ENCODE measurements at regions not wholly inside any gene's neighbourhood (a gene's known extent, or its start where the extent isn't known, plus 50 kb on each side); places are given as distances from the start of the nearest gene placed in this dataset.

DNA sequence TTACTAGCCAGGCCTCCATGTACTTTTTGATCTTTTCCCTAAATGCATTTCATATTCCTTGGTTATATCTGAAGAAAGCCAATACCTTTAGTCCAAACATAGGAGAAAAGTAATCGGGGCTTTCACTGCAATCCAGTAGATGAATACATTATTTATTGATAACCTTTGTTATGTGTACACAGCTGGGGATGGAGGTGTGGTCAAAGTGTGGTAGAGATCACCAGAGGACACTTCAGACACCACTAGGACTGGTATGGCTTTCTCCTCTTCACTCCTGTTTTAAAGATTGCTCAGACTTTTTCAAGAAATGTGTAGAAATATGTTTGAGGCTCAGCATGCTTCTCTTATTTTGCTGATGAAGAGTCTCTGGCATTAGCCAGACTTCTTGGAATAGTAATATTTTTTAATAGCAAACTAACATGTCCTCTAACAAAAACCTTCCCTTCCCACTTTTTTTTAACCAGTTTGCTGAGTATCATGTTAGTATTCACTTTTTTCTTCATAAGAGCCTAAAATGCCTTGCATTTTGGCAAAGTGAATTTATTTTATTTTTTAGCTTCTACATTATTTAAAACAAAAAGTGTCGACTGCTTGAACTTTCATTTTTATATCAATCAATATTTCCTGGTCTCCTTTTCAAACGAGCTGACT lies 65.6 kb upstream of the MBNL1 start:
- Histone ChIP-seq H3K4me3 (ENCODE audit: low read length in 2 of 2) (peak overlapping the region; percentile 66 to 70), H3K9ac (ENCODE audit: low read length in 2 of 2) (peak overlapping the region; percentile 63 to 69), H3K36me3 (ENCODE audit: control insufficient read depth in 2 of 2, insufficient read depth in 2 of 2, low read length in 2 of 2) (no peaks in the 10 kb centered on the region), H3K9me3 (ENCODE audit: control insufficient read depth in 2 of 2, low read length in 2 of 2) (no peaks in the 10 kb centered on the region), H3K27ac (ENCODE audit: low read length) (peak overlapping the region; percentile 70), H3K4me1 (ENCODE audit: control insufficient read depth, insufficient read depth, low read length) (peaks cover 16% of the 10 kb centered on the region), H3K27me3 (ENCODE audit: control insufficient read depth in 1 of 2, insufficient read depth in 2 of 2, low read length in 2 of 2) (no peaks in the 10 kb centered on the region)

- H3K27ac ChIP-seq (ENCODE audit: low read length) = peak overlapping the region; percentile 70
- H3K27me3 ChIP-seq (ENCODE audit: control insufficient read depth in 1 of 2, insufficient read depth in 2 of 2, low read length in 2 of 2) = no peaks in the 10 kb centered on the region
- H3K36me3 ChIP-seq (ENCODE audit: control insufficient read depth in 2 of 2, insufficient read depth in 2 of 2, low read length in 2 of 2) = no peaks in the 10 kb centered on the region
- peak overlapping the region; percentile 66 to 70 for H3K4me3 ChIP-seq (ENCODE audit: low read length in 2 of 2)
- H3K9me3 ChIP-seq (ENCODE audit: control insufficient read depth in 2 of 2, low read length in 2 of 2) = no peaks in the 10 kb centered on the region
- peak overlapping the region; percentile 63 to 69 for H3K9ac ChIP-seq (ENCODE audit: low read length in 2 of 2)
- peaks cover 11% of the 10 kb centered on the region for H3K4me1 ChIP-seq (ENCODE audit: control insufficient read depth, insufficient read depth, low read length)
Observed at GRCh38 chr3:152203652-152204051, 65.1 kb upstream of the MBNL1 start.

- Histone ChIP-seq H3K36me3 (ENCODE audit: control insufficient read depth in 2 of 2, insufficient read depth in 2 of 2, low read length in 2 of 2) (no peaks in the 10 kb centered on the region), H3K4me1 (ENCODE audit: control insufficient read depth, insufficient read depth, low read length) (peaks cover 9% of the 10 kb centered on the region), H3K9ac (ENCODE audit: low read length in 2 of 2) (peak overlapping the region; percentile 63 to 69), H3K4me3 (ENCODE audit: low read length in 2 of 2) (peak overlapping the region; percentile 66 to 70), H3K9me3 (ENCODE audit: control insufficient read depth in 2 of 2, low read length in 2 of 2) (no peaks in the 10 kb centered on the region), H3K27me3 (ENCODE audit: control insufficient read depth in 1 of 2, insufficient read depth in 2 of 2, low read length in 2 of 2) (no peaks in the 10 kb centered on the region), H3K27ac (ENCODE audit: low read length) (peak overlapping the region; percentile 70)
Observed at GRCh38 chr3:152204218-152204617, 64.5 kb upstream of the MBNL1 start.

- Histone ChIP-seq H3K4me1 (ENCODE audit: control insufficient read depth, insufficient read depth, low read length) (peaks cover 7% of the 10 kb centered on the region), H3K9me3 (ENCODE audit: control insufficient read depth in 2 of 2, low read length in 2 of 2) (no peaks in the 10 kb centered on the region), H3K36me3 (ENCODE audit: control insufficient read depth in 2 of 2, insufficient read depth in 2 of 2, low read length in 2 of 2) (no peaks in the 10 kb centered on the region), H3K27me3 (ENCODE audit: control insufficient read depth in 1 of 2, insufficient read depth in 2 of 2, low read length in 2 of 2) (no peaks in the 10 kb centered on the region), H3K27ac (ENCODE audit: low read length) (peak overlapping the region; percentile 70), H3K9ac (ENCODE audit: low read length in 2 of 2) (peak overlapping the region; percentile 63 to 69), H3K4me3 (ENCODE audit: low read length in 2 of 2) (peak overlapping the region; percentile 66 to 78)
Observed at GRCh38 chr3:152205097-152205593, 63.6 kb upstream of the MBNL1 start.

DNA sequence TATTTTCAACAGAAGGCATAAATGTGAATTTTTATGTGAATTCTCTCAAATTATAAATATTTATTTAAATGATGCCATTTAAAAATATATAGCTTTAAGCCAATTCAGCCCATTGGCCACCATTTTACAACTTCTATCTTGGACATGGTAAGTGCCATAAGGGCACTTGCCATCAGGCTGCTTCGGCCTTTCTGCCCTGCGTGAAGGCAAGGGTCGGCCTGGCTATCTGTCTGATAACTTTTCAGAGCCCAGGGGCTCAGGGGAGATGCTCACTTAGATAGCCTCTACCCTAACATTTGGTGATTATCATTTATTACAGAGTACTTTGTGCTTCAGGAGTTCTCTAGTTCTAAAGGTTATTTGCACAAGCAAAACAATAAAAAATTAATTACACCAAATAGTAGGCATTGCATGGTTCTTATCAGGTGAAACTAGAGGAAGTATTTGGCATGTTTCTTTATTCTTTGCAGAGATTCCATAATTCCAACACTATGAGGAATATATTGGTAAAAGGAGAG lies 62.4 kb upstream of the MBNL1 start:
- no peaks in the 10 kb centered on the region for H3K27me3 ChIP-seq (ENCODE audit: control insufficient read depth in 1 of 2, insufficient read depth in 2 of 2, low read length in 2 of 2)
- no peaks in the 10 kb centered on the region for H3K9me3 ChIP-seq (ENCODE audit: control insufficient read depth in 2 of 2, low read length in 2 of 2)
- no peaks in the 10 kb centered on the region for H3K36me3 ChIP-seq (ENCODE audit: control insufficient read depth in 2 of 2, insufficient read depth in 2 of 2, low read length in 2 of 2)
- H3K4me1 ChIP-seq (ENCODE audit: control insufficient read depth, insufficient read depth, low read length) = peaks cover 7% of the 10 kb centered on the region
- H3K9ac ChIP-seq (ENCODE audit: low read length in 2 of 2) = peak overlapping the region in 1 of 2 donors; percentile 63
- peak overlapping the region; percentile 70 for H3K27ac ChIP-seq (ENCODE audit: low read length)
- peak overlapping the region in 1 of 2 donors; percentile 5 for H3K4me3 ChIP-seq (ENCODE audit: low read length in 2 of 2)

DNA sequence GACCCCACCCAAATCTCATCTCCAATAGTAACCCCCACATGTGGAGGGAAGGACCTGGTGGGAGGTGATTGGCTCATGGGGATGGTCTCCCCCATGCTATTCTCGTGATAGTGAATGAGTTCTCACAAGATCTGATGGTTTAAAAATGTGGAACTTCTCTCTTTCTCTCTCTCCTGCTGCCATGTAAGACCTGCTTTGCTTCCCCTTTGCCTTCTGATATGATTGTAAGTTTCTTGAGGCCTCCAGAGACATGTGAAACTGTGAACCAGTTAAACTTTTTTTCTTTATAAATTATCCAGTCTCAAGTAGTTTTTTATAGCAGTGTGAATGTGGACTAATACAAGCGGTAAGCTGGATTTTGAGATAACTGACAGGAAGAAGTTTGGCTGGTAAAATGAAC lies 60.3 kb upstream of the MBNL1 start:
- no peaks in the 10 kb centered on the region for H3K9me3 ChIP-seq (ENCODE audit: control insufficient read depth in 2 of 2, low read length in 2 of 2)
- H3K36me3 ChIP-seq (ENCODE audit: control insufficient read depth in 2 of 2, insufficient read depth in 2 of 2, low read length in 2 of 2) = no peaks in the 10 kb centered on the region
- H3K4me3 ChIP-seq (ENCODE audit: low read length in 2 of 2) = no peak overlapping the region
- H3K27ac ChIP-seq (ENCODE audit: low read length) = no peak overlapping the region
- H3K4me1 ChIP-seq (ENCODE audit: control insufficient read depth, insufficient read depth, low read length) = peaks cover 2% of the 10 kb centered on the region
- no peak overlapping the region for H3K9ac ChIP-seq (ENCODE audit: low read length in 2 of 2)
- no peaks in the 10 kb centered on the region for H3K27me3 ChIP-seq (ENCODE audit: control insufficient read depth in 1 of 2, insufficient read depth in 2 of 2, low read length in 2 of 2)

DNA sequence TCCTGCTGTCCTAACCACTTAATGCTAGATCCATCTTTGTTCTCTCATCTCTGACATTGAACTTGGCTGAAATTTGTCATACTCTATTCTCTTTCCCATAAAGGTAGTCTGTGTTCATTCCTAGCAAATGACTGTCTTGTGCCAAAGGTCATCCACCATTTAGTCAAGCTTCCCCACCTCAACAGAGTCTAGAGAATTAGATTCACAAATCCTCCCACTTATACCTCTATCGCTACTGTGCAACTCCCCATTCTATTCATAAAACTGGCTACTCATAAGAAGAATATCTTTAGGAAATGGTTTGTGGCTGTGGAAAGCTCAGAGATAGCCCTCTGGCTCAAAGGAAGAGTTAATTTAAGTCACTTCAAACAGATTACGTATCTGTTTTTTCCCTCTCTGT lies 59.7 kb upstream of the MBNL1 start:
- Histone ChIP-seq H3K4me1 (ENCODE audit: control insufficient read depth, insufficient read depth, low read length) (peaks cover 2% of the 10 kb centered on the region), H3K9me3 (ENCODE audit: control insufficient read depth in 2 of 2, low read length in 2 of 2) (no peaks in the 10 kb centered on the region), H3K27me3 (ENCODE audit: control insufficient read depth in 1 of 2, insufficient read depth in 2 of 2, low read length in 2 of 2) (no peaks in the 10 kb centered on the region), H3K27ac (ENCODE audit: low read length) (no peak overlapping the region), H3K36me3 (ENCODE audit: control insufficient read depth in 2 of 2, insufficient read depth in 2 of 2, low read length in 2 of 2) (no peaks in the 10 kb centered on the region), H3K4me3 (ENCODE audit: low read length in 2 of 2) (no peak overlapping the region), H3K9ac (ENCODE audit: low read length in 2 of 2) (no peak overlapping the region)

DNA sequence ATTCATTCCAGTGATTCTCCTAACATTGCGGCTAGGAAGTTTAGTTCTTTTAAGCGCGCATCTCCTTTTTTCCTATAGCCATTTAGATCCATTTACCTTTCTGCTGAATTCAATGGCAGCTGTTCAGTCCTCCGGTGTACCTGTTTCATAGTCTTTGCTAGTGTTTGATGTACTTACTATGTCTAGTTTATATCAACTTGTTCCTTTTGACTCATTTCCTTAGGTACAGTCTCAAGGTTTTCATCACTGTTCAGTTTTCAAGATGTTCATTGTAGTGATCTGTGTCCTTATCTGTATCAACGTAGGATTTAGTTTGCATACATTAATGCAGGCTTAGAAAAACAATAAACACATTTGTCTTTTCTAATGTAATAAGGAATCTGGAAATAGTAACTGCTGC lies 59.0 kb upstream of the MBNL1 start:
- no peak overlapping the region for H3K4me3 ChIP-seq (ENCODE audit: low read length in 2 of 2)
- no peaks in the 10 kb centered on the region for H3K36me3 ChIP-seq (ENCODE audit: control insufficient read depth in 2 of 2, insufficient read depth in 2 of 2, low read length in 2 of 2)
- H3K27me3 ChIP-seq (ENCODE audit: control insufficient read depth in 1 of 2, insufficient read depth in 2 of 2, low read length in 2 of 2) = no peaks in the 10 kb centered on the region
- no peak overlapping the region for H3K27ac ChIP-seq (ENCODE audit: low read length)
- H3K9me3 ChIP-seq (ENCODE audit: control insufficient read depth in 2 of 2, low read length in 2 of 2) = no peaks in the 10 kb centered on the region
- peaks cover 2% of the 10 kb centered on the region for H3K4me1 ChIP-seq (ENCODE audit: control insufficient read depth, insufficient read depth, low read length)
- no peak overlapping the region for H3K9ac ChIP-seq (ENCODE audit: low read length in 2 of 2)

DNA sequence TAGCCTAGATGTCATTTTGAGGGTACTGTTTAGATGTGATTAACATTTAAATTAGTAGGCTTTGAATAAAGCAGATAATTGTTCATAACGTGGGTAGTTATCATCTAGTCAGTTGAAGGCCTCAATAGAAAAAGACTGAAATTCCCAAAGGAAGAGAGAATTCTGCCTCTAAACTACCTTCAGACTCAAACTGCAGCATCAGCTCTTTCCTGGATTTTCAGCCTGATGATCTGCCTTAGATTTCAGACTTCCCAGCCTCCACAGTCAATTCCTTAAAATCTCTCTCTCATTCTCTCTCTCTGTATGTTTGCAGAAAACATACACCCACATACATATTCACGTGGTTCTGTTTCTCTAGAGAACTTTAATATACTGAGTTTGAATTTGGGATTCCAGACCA lies 58.0 kb upstream of the MBNL1 start:
- Histone ChIP-seq H3K9me3 (ENCODE audit: control insufficient read depth in 2 of 2, low read length in 2 of 2) (no peaks in the 10 kb centered on the region), H3K4me1 (ENCODE audit: control insufficient read depth, insufficient read depth, low read length) (peaks cover 2% of the 10 kb centered on the region), H3K36me3 (ENCODE audit: control insufficient read depth in 2 of 2, insufficient read depth in 2 of 2, low read length in 2 of 2) (no peaks in the 10 kb centered on the region), H3K4me3 (ENCODE audit: low read length in 2 of 2) (no peak overlapping the region), H3K27ac (ENCODE audit: low read length) (no peak overlapping the region), H3K9ac (ENCODE audit: low read length in 2 of 2) (no peak overlapping the region), H3K27me3 (ENCODE audit: control insufficient read depth in 1 of 2, insufficient read depth in 2 of 2, low read length in 2 of 2) (no peaks in the 10 kb centered on the region)

GRCh38 chr3:152211655-152212054 lies 57.1 kb upstream of the MBNL1 start:
- H3K27me3 ChIP-seq (ENCODE audit: control insufficient read depth in 1 of 2, insufficient read depth in 2 of 2, low read length in 2 of 2) = no peaks in the 10 kb centered on the region
- H3K36me3 ChIP-seq (ENCODE audit: control insufficient read depth in 2 of 2, insufficient read depth in 2 of 2, low read length in 2 of 2) = no peaks in the 10 kb centered on the region
- peak overlapping the region; percentile 37 for H3K27ac ChIP-seq (ENCODE audit: low read length)
- H3K4me3 ChIP-seq (ENCODE audit: low read length in 2 of 2) = peak overlapping the region in 1 of 2 donors; percentile 10
- H3K9me3 ChIP-seq (ENCODE audit: control insufficient read depth in 2 of 2, low read length in 2 of 2) = no peaks in the 10 kb centered on the region
- H3K4me1 ChIP-seq (ENCODE audit: control insufficient read depth, insufficient read depth, low read length) = no peaks in the 10 kb centered on the region
- no peak overlapping the region for H3K9ac ChIP-seq (ENCODE audit: low read length in 2 of 2)

DNA sequence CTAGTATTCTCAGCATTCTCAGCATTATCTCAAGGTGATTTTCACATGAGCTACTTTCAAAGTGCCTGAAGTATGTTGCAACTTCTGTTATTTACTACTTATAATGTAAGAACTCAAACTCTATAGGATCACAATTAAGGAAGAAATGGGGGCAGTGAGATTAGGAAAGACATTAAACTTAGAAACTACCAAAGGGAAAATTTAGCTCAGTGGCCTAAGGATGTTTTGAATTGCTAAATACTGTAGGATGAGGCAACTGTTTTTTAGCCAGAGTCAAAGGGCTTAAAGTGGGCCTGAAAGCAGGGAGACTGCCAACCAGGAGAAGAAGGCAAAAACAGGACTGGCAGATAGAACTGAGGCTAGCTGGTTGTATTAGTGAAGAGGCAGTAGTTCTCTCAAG lies 55.5 kb upstream of the MBNL1 start:
- no peaks in the 10 kb centered on the region for H3K27me3 ChIP-seq (ENCODE audit: control insufficient read depth in 1 of 2, insufficient read depth in 2 of 2, low read length in 2 of 2)
- no peaks in the 10 kb centered on the region for H3K4me1 ChIP-seq (ENCODE audit: control insufficient read depth, insufficient read depth, low read length)
- H3K4me3 ChIP-seq (ENCODE audit: low read length in 2 of 2) = no peak overlapping the region
- peak overlapping the region; percentile 12 to 22 for H3K9ac ChIP-seq (ENCODE audit: low read length in 2 of 2)
- no peaks in the 10 kb centered on the region for H3K9me3 ChIP-seq (ENCODE audit: control insufficient read depth in 2 of 2, low read length in 2 of 2)
- H3K36me3 ChIP-seq (ENCODE audit: control insufficient read depth in 2 of 2, insufficient read depth in 2 of 2, low read length in 2 of 2) = no peaks in the 10 kb centered on the region
- H3K27ac ChIP-seq (ENCODE audit: low read length) = peak overlapping the region; percentile 38
